CD4-positive, alpha-beta T cell (primary cell): ENCODE measurements at regions not wholly inside any gene's neighbourhood (a gene's known extent, or its start where the extent isn't known, plus 50 kb on each side); places are given as distances from the start of the nearest gene placed in this dataset.

Experiments used
- ATAC-seq: fragments of 200-7000 bp; cut with Tn5 transposase; one replicate; pipeline ENCODE4 v1.10.0; 2022; ENCODE audit warnings: mild to moderate bottlenecking; ENCODE audit not compliant: poor library complexity
- CTCF ChIA-PET: fragments of 350-600 bp; sonication (Branson Sonifier 250); formaldehyde crosslinking; loops from one replicate; lab custom pipeline; 2021; ENCODE audit warnings: antibody characterized with exemption, inconsistent platforms; lab: Charles Lee
- POLR2A ChIA-PET: fragments of 350-600 bp; sonication (Branson Sonifier 250); formaldehyde crosslinking; loops from one replicate; lab custom pipeline; 2021; ENCODE audit warnings: antibody characterized with exemption, inconsistent platforms; lab: Charles Lee
- DNase-seq, 14 experiments: peaks; one replicate each; pipeline ENCODE4 v3.0.0-alpha.2; 2013 to 2020; ENCODE audit warnings: mixed read lengths in 2 of 14
- H3K27ac ChIP-seq, 2 donors: one replicate each; pipeline versions ENCODE4 v1.5.1 to v1.7.0; 2013; ENCODE audit warnings: low read length in 2 of 2, low read depth in 1 of 2, mild to moderate bottlenecking in 1 of 2
- H3K27me3 ChIP-seq, 2 experiments: 1 replicate in 1 of 2; 2 replicates in 1 of 2; pipeline versions ENCODE4 v1.6.1 to v1.7.0; 2013; ENCODE audit warnings: low read length in 2 of 2, control low read depth in 1 of 2, mild to moderate bottlenecking in 1 of 2, moderate library complexity in 1 of 2; ENCODE audit not compliant: insufficient read depth in 2 of 2, control insufficient read depth in 1 of 2
- H3K36me3 ChIP-seq: one replicate; pipeline ENCODE4 v1.6.1; 2013; ENCODE audit warnings: low read length, control low read depth; ENCODE audit not compliant: insufficient read depth
- H3K4me1 ChIP-seq: one replicate; pipeline ENCODE4 v1.6.1; 2013; ENCODE audit warnings: low read length, control low read depth; ENCODE audit not compliant: insufficient read depth
- H3K4me3 ChIP-seq: one replicate; pipeline ENCODE4 v1.5.1; 2013; ENCODE audit warnings: mild to moderate bottlenecking, low read length, moderate library complexity
- H3K9me3 ChIP-seq, 2 experiments: 1 replicate in 1 of 2; 2 replicates in 1 of 2; pipeline versions ENCODE4 v1.6.1 to v1.7.0; 2013; ENCODE audit warnings: low read length in 2 of 2, mild to moderate bottlenecking in 2 of 2, control low read depth in 1 of 2, moderate library complexity in 1 of 2; ENCODE audit not compliant: control insufficient read depth in 1 of 2, insufficient read depth in 1 of 2
- H3K27ac Mint-ChIP-seq: one replicate; pipeline ENCODE4 v1.8.0; 2020; ENCODE audit warnings: mixed read lengths
- H3K27me3 Mint-ChIP-seq: one replicate; pipeline ENCODE4 v1.8.0; 2021; ENCODE audit warnings: mixed read lengths
- H3K36me3 Mint-ChIP-seq: one replicate; pipeline ENCODE4 v1.8.0; 2021; ENCODE audit warnings: low read depth, mixed read lengths
- H3K4me1 Mint-ChIP-seq: one replicate; pipeline ENCODE4 v1.8.0; 2021; ENCODE audit warnings: low read depth, mixed read lengths
- H3K4me3 Mint-ChIP-seq: one replicate; pipeline ENCODE4 v1.8.0; 2020; ENCODE audit warnings: mild to moderate bottlenecking, mixed read lengths
- H3K9me3 Mint-ChIP-seq: one replicate; pipeline ENCODE4 v1.8.0; 2020; ENCODE audit warnings: mixed read lengths
- intact Hi-C, 2 experiments: fragments of 100-400 bp; cut with DNase I in 1 of 2; cut with micrococcal nuclease in 1 of 2; formaldehyde crosslinking; loops; one replicate each; pipeline versions ENCODE4 v1.15.1 to v1.9.0; 2023 to 2025; cut with DNase I, micrococcal nuclease
- TF ChIP-seq, protein P1 (sequence below): fragments of 200-600 bp; IDR thresholded peaks from one replicate; pipeline ENCODE4 v1.8.0; 2022; ENCODE audit warnings: antibody characterized with exemption, mild to moderate bottlenecking

DNA sequence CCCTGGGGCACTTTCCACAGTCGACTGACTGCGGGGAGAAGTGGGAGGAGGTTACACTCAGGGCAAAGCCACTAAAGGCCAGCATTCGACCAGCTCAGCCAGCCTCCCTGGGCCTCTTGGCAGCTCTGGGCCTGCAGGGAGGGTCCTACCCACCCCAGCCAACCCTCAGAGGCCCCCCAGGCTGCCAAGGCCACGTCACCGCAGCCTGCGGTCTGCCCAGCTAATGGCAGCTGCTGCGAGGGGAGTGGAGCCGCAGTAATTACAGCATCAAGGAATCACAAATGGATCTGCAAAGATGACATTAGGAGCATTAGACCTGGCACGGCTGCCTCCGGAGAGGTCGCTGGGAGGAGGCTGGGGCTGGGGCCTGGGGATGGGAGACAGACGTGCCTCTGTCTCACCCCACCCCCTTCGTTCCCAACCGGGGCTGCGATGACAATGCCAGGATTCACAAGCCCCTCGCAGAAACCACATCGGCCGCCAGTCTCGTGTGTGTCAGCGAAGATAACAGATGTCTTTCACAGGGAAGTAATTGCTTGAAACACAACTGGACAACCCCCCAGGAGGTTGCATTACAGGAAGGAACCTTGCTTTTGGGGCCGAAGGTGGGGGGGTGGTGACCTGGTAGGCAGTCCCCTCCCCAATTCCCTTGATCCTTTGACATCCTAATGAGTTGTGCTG is 367.6 kb downstream of the BCOR start:
- intact Hi-C loops = loop anchor here (2.0 to 10.0 kb wide), 9 partner anchors 45 to 743 kb away; no protein-coding TSS in a partner anchor
- ATAC-seq (no peak), DNase-seq (no peak)
- Mint-ChIP-seq H3K27ac (no peak overlapping the region), H3K36me3 (no peaks in the 10 kb centered on the region), H3K9me3 (no peaks in the 10 kb centered on the region), H3K4me1 (peaks cover 7% of the 10 kb centered on the region), H3K27me3 (no peaks in the 10 kb centered on the region), H3K4me3 (no peak overlapping the region)
- Histone ChIP-seq H3K4me1 (peaks cover 12% of the 10 kb centered on the region), H3K9me3 (no peaks in the 10 kb centered on the region), H3K27me3 (no peaks in the 10 kb centered on the region), H3K4me3 (no peak overlapping the region), H3K36me3 (no peaks in the 10 kb centered on the region), H3K27ac (no peak overlapping the region)
- TF ChIP-seq, protein P1, sequence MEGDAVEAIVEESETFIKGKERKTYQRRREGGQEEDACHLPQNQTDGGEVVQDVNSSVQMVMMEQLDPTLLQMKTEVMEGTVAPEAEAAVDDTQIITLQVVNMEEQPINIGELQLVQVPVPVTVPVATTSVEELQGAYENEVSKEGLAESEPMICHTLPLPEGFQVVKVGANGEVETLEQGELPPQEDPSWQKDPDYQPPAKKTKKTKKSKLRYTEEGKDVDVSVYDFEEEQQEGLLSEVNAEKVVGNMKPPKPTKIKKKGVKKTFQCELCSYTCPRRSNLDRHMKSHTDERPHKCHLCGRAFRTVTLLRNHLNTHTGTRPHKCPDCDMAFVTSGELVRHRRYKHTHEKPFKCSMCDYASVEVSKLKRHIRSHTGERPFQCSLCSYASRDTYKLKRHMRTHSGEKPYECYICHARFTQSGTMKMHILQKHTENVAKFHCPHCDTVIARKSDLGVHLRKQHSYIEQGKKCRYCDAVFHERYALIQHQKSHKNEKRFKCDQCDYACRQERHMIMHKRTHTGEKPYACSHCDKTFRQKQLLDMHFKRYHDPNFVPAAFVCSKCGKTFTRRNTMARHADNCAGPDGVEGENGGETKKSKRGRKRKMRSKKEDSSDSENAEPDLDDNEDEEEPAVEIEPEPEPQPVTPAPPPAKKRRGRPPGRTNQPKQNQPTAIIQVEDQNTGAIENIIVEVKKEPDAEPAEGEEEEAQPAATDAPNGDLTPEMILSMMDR = no peak
- POLR2A ChIA-PET = interaction anchor here (1.8 kb wide), 1 partner anchor 537 kb away, joined by 4 read pairs; no protein-coding TSS in a partner anchor
- CTCF ChIA-PET = interaction anchor here (0.8 to 1.1 kb wide), 2 partner anchors 125 to 814 kb away, joined by 3 to 8 read pairs; no protein-coding TSS in a partner anchor

DNA sequence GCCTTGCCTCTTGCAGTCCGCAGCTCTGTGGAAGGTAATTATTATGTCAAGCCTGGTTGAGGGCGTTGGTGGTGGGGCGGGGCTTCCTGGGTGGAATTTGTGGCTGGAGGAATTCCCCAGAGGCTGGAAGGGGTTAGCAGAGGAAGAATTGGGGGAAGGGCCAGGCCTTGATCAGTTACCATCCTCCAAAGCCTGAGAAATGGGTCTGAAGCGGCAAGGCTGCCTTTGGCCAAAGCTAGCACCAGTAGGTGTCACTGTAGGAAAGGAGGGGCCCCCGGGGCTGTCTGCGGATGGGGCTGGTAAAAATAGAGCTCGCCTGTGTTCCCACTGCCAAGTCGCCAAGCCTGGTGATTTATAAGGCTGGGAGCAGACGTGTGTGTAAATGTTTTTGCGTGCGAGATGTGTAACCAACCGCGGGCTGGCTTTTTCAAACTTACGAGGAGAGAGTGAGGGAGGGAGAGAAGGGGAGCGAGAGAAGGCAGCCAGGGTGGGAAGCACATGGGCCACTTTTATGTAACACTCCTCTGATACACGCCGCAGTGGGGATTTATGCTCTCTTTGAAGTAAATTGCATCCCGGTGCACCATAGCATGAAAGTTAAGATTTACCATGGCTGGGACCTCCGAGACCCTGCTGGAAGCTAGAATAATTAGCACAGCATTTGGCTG is 367.0 kb downstream of the BCOR start:
- H3K27ac Mint-ChIP-seq = peak overlapping the region; percentile 11

DNA sequence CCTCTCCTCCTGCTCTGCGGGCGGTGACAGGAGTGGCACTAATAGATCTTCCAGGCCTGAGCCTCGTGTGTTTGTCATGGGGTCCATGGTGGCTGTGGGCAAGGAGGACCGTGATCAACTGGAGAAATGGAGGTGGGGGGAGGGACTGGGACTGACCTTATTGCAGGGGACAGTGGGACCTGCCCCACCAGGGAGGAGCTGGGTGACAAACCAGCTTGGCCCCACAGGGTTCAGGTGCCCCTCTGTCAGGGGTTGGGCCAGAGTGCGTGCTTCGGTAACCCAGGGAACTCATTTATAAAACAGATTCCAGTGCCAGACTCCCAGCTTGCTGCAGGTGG is 366.5 kb downstream of the BCOR start:
- TF ChIP-seq, protein P1 = no peak
- CTCF ChIA-PET = interaction anchor here (0.6 to 1.1 kb wide), 4 partner anchors 124 to 963 kb away, joined by 3 to 8 read pairs (median 3); no protein-coding TSS in a partner anchor
- no peak overlapping the region for H3K27ac Mint-ChIP-seq
- no peaks in the 10 kb centered on the region for H3K9me3 Mint-ChIP-seq
- H3K36me3 ChIP-seq = no peaks in the 10 kb centered on the region
- ATAC-seq (no peak), DNase-seq (no peak)
- H3K4me3 ChIP-seq = no peak overlapping the region
- no peaks in the 10 kb centered on the region for H3K27me3 ChIP-seq
- no peaks in the 10 kb centered on the region for H3K9me3 ChIP-seq
- POLR2A ChIA-PET = interaction anchor here (0.6 to 1.8 kb wide), 3 partner anchors 43 to 536 kb away, joined by 3 to 8 read pairs (median 4); no protein-coding TSS in a partner anchor
- no peak overlapping the region for H3K4me3 Mint-ChIP-seq
- H3K4me1 ChIP-seq = peaks cover 12% of the 10 kb centered on the region
- intact Hi-C loops = loop anchor here (2.0 to 10.0 kb wide), 7 partner anchors 44 to 742 kb away; no protein-coding TSS in a partner anchor
- no peak overlapping the region for H3K27ac ChIP-seq
- H3K36me3 Mint-ChIP-seq = no peaks in the 10 kb centered on the region
- peaks cover 7% of the 10 kb centered on the region for H3K4me1 Mint-ChIP-seq
- H3K27me3 Mint-ChIP-seq = no peaks in the 10 kb centered on the region

More for the DNA sequence above, 367.0 kb downstream of the BCOR start:
- H3K27me3 Mint-ChIP-seq = no peaks in the 10 kb centered on the region
- ATAC-seq (peak; percentile 84), DNase-seq (peak; percentile 25 to 72 (median 50))
- peak overlapping the region; percentile 55 for H3K4me3 Mint-ChIP-seq
- POLR2A ChIA-PET = interaction anchor here (0.6 to 1.8 kb wide), 3 partner anchors 43 to 536 kb away, joined by 3 to 8 read pairs (median 4); no protein-coding TSS in a partner anchor
- Histone ChIP-seq H3K27me3 (no peaks in the 10 kb centered on the region), H3K4me1 (peaks cover 12% of the 10 kb centered on the region), H3K27ac (no peak overlapping the region), H3K9me3 (no peaks in the 10 kb centered on the region), H3K36me3 (no peaks in the 10 kb centered on the region), H3K4me3 (no peak overlapping the region)
- H3K4me1 Mint-ChIP-seq = peaks cover 7% of the 10 kb centered on the region
- CTCF ChIA-PET = interaction anchor here (0.6 to 1.1 kb wide), 4 partner anchors 124 to 963 kb away, joined by 3 to 8 read pairs (median 3); no protein-coding TSS in a partner anchor
- no peaks in the 10 kb centered on the region for H3K36me3 Mint-ChIP-seq
- no peaks in the 10 kb centered on the region for H3K9me3 Mint-ChIP-seq
- TF ChIP-seq, protein P1 = peak; percentile 55
- intact Hi-C loops = loop anchor here (2.0 to 10.0 kb wide), 7 partner anchors 44 to 742 kb away; no protein-coding TSS in a partner anchor
